Choroid plexus epithelial cell (primary cell): ENCODE measurements at regions not wholly inside any gene's neighbourhood (a gene's known extent, or its start where the extent isn't known, plus 50 kb on each side); places are given as distances from the start of the nearest gene placed in this dataset.

Experiments
- DNase-seq: peaks from one replicate; pipeline ENCODE4 v3.0.0-alpha.2; 2010; ENCODE audit warnings: low read depth
- H3K4me3 ChIP-seq: 2 replicates; pipeline ENCODE4 v1.5.1; 2011; ENCODE audit warnings: low read depth, mild to moderate bottlenecking, control low read depth, low read length, moderate library complexity
- CTCF ChIP-seq: conservative IDR thresholded peaks from 2 replicates; pipeline ENCODE4 v1.5.1; 2011; ENCODE audit warnings: low read depth, mild to moderate bottlenecking, control low read depth, inconsistent platforms, low read length, moderate library complexity

- DNase-seq: no peak
- H3K4me3 ChIP-seq: no peak overlapping the region
- TF ChIP-seq CTCF: no peak
These were observed 59.7 kb upstream of the TCF20 start for GRCh38 chr22:42330170-42330569.

- no peak overlapping the region for H3K4me3 ChIP-seq
- TF ChIP-seq CTCF: no peak
- DNase-seq: no peak
These were observed 59.1 kb upstream of the TCF20 start for GRCh38 chr22:42329504-42329903.

- TF ChIP-seq CTCF: no peak
These were observed 58.3 kb upstream of the TCF20 start for GRCh38 chr22:42328784-42329145.

GRCh38 chr22:42328130-42328783 is 57.8 kb upstream of the TCF20 start:
- H3K4me3 ChIP-seq: no peak overlapping the region
- no peak for DNase-seq
- TF ChIP-seq CTCF: no peak

More at GRCh38 chr22:42328784-42329145, 58.3 kb upstream of the TCF20 start:
- no peak for DNase-seq
- no peak overlapping the region for H3K4me3 ChIP-seq

GRCh38 chr22:42327462-42328129 is 57.1 kb upstream of the TCF20 start:
- no peak overlapping the region for H3K4me3 ChIP-seq
- no peak for DNase-seq
- TF ChIP-seq CTCF: no peak

- no peak for DNase-seq
- no peak for TF ChIP-seq CTCF
- H3K4me3 ChIP-seq: no peak overlapping the region
These were observed 56.3 kb upstream of the TCF20 start for GRCh38 chr22:42326801-42327200.

- no peak overlapping the region for H3K4me3 ChIP-seq
- no peak for TF ChIP-seq CTCF
- no peak for DNase-seq
These were observed 55.8 kb upstream of the TCF20 start for GRCh38 chr22:42326301-42326700.
